Fibroblast of villous mesenchyme (primary cell): ENCODE measurements at regions not wholly inside any gene's neighbourhood (a gene's known extent, or its start where the extent isn't known, plus 50 kb on each side); places are given as distances from the start of the nearest gene placed in this dataset.

Experiments
- DNase-seq: peaks from one replicate; pipeline ENCODE4 v3.0.0-alpha.2; 2010; ENCODE audit warnings: low read depth
- H3K4me3 ChIP-seq: 2 replicates; pipeline ENCODE4 v1.5.1; 2011; ENCODE audit warnings: low read depth, mild to moderate bottlenecking, low read length
- TF ChIP-seq, protein P1 (sequence below): IDR thresholded peaks from 2 replicates; pipeline ENCODE4 v1.5.1; 2012; ENCODE audit warnings: low read depth, mild to moderate bottlenecking, low read length; ENCODE audit not compliant: insufficient read depth

DNA sequence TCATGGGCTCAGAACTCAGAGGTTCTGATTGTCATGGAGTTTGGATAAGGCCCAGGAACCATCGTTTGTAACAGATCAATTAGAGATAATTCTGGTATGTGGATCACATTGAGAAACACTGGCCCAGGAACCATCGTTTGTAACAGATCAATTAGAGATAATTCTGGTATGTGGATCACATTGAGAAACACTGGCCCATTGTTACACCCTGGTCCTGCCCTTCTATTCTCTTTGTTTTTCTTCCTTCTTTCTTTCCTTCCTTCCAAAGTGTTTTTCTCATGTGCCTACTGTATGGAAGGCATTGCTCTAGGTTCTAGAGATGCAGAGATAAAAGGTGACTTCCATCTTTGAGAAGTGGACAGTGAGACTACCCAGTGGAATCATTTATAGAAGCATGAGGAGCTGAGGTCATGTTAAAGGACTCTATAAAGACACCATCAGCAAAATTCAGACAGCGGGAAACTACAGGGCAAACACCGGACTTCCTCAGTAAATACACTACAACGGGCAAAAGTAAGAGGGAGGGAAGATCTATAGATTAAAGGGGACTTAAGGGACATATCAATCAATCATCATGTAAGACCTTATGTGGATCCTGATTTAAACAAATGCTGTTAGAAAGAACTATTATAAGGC, 153.8 kb downstream of the UNC5CL start:
- TF ChIP-seq, protein P1, sequence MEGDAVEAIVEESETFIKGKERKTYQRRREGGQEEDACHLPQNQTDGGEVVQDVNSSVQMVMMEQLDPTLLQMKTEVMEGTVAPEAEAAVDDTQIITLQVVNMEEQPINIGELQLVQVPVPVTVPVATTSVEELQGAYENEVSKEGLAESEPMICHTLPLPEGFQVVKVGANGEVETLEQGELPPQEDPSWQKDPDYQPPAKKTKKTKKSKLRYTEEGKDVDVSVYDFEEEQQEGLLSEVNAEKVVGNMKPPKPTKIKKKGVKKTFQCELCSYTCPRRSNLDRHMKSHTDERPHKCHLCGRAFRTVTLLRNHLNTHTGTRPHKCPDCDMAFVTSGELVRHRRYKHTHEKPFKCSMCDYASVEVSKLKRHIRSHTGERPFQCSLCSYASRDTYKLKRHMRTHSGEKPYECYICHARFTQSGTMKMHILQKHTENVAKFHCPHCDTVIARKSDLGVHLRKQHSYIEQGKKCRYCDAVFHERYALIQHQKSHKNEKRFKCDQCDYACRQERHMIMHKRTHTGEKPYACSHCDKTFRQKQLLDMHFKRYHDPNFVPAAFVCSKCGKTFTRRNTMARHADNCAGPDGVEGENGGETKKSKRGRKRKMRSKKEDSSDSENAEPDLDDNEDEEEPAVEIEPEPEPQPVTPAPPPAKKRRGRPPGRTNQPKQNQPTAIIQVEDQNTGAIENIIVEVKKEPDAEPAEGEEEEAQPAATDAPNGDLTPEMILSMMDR: no peak
- no peak overlapping the region for H3K4me3 ChIP-seq
- DNase-seq: no peak

- TF ChIP-seq, protein P1: no peak
- no peak for DNase-seq
- no peak overlapping the region for H3K4me3 ChIP-seq
Measured at GRCh38 chr6:40882323-40882997, 156.6 kb downstream of the UNC5CL start.

DNA sequence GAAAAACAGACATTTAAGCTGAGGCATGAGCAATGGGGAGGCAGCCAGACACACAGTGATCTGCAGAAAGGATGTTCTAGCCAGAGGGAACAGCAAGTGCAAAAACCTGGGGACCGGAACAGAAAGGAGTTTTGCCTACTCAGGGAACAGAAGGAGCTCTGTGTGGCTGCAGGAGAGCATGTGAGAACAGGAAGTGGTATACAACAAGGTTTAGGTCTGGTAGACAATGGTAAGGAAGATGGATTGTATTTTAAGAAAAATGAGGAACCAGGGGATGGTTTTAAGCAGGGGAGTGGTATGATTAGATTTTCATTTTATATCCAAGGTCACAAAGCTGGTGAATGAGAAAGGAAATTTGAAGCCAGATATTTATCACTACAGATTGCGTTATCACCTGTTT, 157.5 kb downstream of the UNC5CL start:
- TF ChIP-seq, protein P1: no peak
- DNase-seq: no peak
- no peak overlapping the region for H3K4me3 ChIP-seq

DNA sequence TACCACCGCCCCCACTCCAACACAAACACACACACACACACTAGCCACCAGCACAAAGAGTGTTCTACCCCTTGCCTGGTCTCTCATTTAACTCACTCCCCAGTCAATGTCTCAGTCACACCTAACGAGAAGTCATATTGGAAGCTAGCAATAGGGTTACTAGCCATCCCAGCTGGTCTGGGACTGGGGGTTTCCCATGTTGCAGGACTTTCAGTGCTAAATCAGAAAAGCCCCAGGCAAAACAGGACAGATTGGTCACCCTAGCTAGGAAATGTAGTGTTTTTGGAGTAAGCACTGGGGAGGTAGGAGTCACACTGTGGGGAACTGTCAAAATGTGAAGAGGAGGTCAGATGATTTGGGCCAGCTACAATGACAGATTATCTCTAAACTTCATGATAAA, 158.1 kb downstream of the UNC5CL start:
- no peak for DNase-seq
- no peak overlapping the region for H3K4me3 ChIP-seq
- TF ChIP-seq, protein P1: no peak

DNA sequence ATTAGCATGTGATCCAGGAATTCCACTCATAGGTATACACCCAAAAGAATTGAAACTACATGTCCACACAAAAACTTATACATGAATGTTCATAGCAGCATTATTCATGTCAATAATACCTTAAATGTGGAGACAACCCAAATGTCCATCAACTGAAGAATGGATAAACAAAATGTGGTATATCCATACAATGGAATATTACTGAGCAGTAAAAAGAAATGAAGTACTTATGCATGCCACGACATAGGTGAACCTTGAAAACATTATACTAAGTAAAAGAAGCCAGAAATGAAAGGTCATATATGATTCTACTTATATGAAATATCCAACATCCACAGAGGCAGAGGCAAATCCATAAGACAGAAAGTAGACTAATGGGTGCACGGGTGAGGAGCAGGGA, 159.9 kb downstream of the UNC5CL start:
- no peak for DNase-seq
- H3K4me3 ChIP-seq: no peak overlapping the region
- TF ChIP-seq, protein P1: no peak

- TF ChIP-seq, protein P1: no peak
- H3K4me3 ChIP-seq: no peak overlapping the region
- DNase-seq: no peak
Measured at GRCh38 chr6:40877362-40877761, 161.7 kb downstream of the UNC5CL start.
